ENCODE measurements at regions not wholly inside any gene's neighbourhood (a gene's known extent, or its start where the extent isn't known, plus 50 kb on each side); places are given as distances from the start of the nearest gene placed in this dataset.
"Not testable (repeated sequence)": the region's sequence is repeated elsewhere in the genome, so short reads cannot be mapped to it uniquely, and the experiment has no call there.

GRCh38 chr3:38951167-38951566, 100.6 kb downstream of the SCN11A start:
- TF ChIP-seq CTCF (IDR thresholded peaks at IDR 0.05; ENCODE audit: borderline replicate concordance, extremely low read depth, low read length, poor library complexity, severe bottlenecking); EZH2 (IDR thresholded peaks at IDR 0.05; ENCODE audit: borderline replicate concordance, low read depth, low read length, severe bottlenecking): not testable (repeated sequence)

Measured in DND-41 (cell line).